ENCODE measurements at regions not wholly inside any gene's neighbourhood (a gene's known extent, or its start where the extent isn't known, plus 50 kb on each side); places are given as distances from the start of the nearest gene placed in this dataset.

GRCh38 chr2:121052023-121052422 is 233.0 kb downstream of the TFCP2L1 start:
- no peak for TF ChIP-seq SUZ12 (IDR thresholded peaks at IDR 0.05)
- TF ChIP-seq SP1 (IDR thresholded peaks at IDR 0.05) = no peak
- TF ChIP-seq BHLHE40 (IDR thresholded peaks at IDR 0.05; ENCODE audit: borderline replicate concordance) = no peak
- TF ChIP-seq L3MBTL2 (conservative IDR thresholded peaks at IDR 0.05) = no peak
- no peak for TF ChIP-seq FOXK2 (IDR thresholded peaks at IDR 0.05)
- no peak for TF ChIP-seq NFRKB (IDR thresholded peaks at IDR 0.05)
- TF ChIP-seq HDGF (IDR thresholded peaks at IDR 0.05; ENCODE audit: borderline replicate concordance) = no peak
- no peak for TF ChIP-seq FOXA1 (IDR thresholded peaks at IDR 0.05)
